ENCODE measurements at regions not wholly inside any gene's neighbourhood (a gene's known extent, or its start where the extent isn't known, plus 50 kb on each side); places are given as distances from the start of the nearest gene placed in this dataset.

DNA sequence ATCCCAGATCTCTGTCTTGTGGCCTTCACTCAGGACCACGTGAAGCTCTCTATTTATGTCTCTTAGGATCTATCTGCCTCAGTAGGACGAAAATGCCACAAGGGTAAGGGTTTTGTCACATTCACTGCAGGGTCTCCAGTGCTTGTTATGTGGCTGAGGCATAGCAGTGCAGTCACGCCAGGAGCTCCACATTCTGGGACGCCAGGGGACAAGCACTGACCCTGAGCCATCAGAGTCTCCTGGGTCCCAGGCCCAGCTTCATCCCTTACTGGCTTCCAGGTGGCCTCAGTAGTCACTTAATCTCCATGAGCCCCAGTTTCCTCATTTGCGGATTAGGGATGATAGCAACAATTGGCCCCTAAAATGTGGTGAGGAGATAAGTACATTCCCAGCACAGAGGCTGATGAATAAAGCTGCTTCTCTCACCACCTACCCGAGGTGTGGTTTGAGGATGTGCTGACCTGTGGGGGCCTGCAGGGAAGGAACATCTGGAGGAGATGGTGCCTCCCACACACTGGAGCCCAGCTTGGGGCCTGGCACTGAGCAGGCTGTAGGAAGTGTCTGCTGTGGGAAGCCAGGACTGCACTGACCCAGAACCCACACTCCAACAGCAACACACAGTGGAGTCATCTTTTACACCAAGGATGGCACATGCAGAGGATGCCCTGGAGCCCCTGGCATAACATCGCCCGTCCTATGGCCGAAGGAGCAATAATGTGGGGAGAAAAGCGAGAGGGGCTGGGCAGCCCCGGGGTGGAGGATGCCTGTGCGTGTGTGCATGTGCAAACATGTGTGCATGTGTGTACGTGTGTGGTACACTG lies 93.2 kb upstream of the IQSEC1 start:
- DNase-seq: no peak
- H3K27me3 Mint-ChIP-seq (ENCODE audit: unreplicated experiment): peaks cover 97% of the 10 kb centered on the region
- intact Hi-C loops (cut with micrococcal nuclease; ENCODE audit: unreplicated experiment): no loop called here
- TF ChIP-seq, protein P1, sequence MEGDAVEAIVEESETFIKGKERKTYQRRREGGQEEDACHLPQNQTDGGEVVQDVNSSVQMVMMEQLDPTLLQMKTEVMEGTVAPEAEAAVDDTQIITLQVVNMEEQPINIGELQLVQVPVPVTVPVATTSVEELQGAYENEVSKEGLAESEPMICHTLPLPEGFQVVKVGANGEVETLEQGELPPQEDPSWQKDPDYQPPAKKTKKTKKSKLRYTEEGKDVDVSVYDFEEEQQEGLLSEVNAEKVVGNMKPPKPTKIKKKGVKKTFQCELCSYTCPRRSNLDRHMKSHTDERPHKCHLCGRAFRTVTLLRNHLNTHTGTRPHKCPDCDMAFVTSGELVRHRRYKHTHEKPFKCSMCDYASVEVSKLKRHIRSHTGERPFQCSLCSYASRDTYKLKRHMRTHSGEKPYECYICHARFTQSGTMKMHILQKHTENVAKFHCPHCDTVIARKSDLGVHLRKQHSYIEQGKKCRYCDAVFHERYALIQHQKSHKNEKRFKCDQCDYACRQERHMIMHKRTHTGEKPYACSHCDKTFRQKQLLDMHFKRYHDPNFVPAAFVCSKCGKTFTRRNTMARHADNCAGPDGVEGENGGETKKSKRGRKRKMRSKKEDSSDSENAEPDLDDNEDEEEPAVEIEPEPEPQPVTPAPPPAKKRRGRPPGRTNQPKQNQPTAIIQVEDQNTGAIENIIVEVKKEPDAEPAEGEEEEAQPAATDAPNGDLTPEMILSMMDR (IDR thresholded peaks at IDR 0.05; ENCODE audit: unreplicated experiment): no peak
- H3K4me1 Mint-ChIP-seq (ENCODE audit: low read depth, unreplicated experiment): no peaks in the 10 kb centered on the region
- no peaks in the 10 kb centered on the region for H3K9me3 Mint-ChIP-seq (ENCODE audit: low read depth, unreplicated experiment)
- no peak overlapping the region for H3K27ac Mint-ChIP-seq (ENCODE audit: unreplicated experiment)
- H3K36me3 Mint-ChIP-seq (ENCODE audit: insufficient read depth, unreplicated experiment): no peaks in the 10 kb centered on the region
- no peak overlapping the region for H3K4me3 Mint-ChIP-seq (ENCODE audit: low read depth, unreplicated experiment)
- CTCF ChIA-PET: interaction anchor here (0.6 kb wide), 1 partner anchor 37 kb away, joined by 5 read pairs; no protein-coding TSS in a partner anchor
- no TSS peak for BruUV-seq (replicated peaks)

DNA sequence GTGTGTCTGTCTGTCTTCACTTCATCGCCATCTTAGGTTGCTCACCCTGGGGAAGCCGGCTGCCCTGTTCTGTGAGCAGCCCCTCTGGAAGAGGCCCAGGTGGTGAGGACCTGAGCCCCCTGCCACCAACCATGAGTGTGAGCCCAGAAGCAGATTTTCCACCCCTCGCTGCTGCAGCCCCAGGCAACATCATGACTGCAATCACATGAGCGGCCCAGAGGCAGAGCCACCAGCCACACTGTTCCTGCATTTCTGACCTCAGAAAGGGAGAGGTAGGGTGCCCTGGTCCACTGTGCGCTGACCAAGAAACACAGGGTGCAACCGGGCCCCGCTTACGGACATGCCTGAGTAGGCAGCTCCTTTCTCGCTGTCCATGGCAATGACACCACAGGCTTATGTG lies 92.3 kb upstream of the IQSEC1 start:
- no peaks in the 10 kb centered on the region for H3K4me1 Mint-ChIP-seq (ENCODE audit: low read depth, unreplicated experiment)
- no peak for DNase-seq
- no peak overlapping the region for H3K27ac Mint-ChIP-seq (ENCODE audit: unreplicated experiment)
- no peak overlapping the region for H3K4me3 Mint-ChIP-seq (ENCODE audit: low read depth, unreplicated experiment)
- H3K36me3 Mint-ChIP-seq (ENCODE audit: insufficient read depth, unreplicated experiment): no peaks in the 10 kb centered on the region
- CTCF ChIA-PET: no interaction called here
- intact Hi-C loops (cut with micrococcal nuclease; ENCODE audit: unreplicated experiment): no loop called here
- H3K27me3 Mint-ChIP-seq (ENCODE audit: unreplicated experiment): peaks cover 97% of the 10 kb centered on the region
- BruUV-seq (replicated peaks): no TSS peak
- TF ChIP-seq, protein P1 (IDR thresholded peaks at IDR 0.05; ENCODE audit: unreplicated experiment): no peak
- H3K9me3 Mint-ChIP-seq (ENCODE audit: low read depth, unreplicated experiment): no peaks in the 10 kb centered on the region

DNA sequence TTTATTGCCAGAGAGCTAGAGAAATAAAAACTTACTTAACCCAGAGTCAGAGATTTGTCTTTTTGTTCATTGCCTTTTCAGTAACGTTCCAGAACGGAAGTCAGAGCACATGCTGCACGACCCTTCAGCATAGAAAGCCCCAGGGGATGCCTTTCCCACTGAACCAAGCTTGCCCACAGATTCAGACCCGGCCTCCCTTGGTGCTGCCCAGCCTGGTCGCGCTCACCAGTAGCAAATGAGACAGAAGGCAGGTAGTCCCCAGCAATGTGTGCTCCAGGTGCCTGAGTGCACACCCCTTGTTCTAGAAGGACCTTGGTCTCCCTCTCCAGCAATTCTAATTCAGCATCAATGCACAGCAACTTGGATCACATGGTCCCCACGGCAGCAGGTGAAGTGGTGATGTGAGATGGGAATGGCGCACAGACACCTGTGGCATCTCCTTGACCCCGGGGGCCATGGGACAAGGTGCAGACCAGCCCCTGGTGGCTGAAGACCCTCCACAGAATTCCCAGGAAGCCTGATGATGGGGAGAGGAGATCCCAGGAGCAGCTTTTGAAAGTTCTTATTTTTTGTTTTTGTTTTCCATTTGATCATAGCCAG lies 91.8 kb upstream of the IQSEC1 start:
- TF ChIP-seq, protein P1 (IDR thresholded peaks at IDR 0.05; ENCODE audit: unreplicated experiment): no peak
- no peaks in the 10 kb centered on the region for H3K36me3 Mint-ChIP-seq (ENCODE audit: insufficient read depth, unreplicated experiment)
- H3K4me3 Mint-ChIP-seq (ENCODE audit: low read depth, unreplicated experiment): no peak overlapping the region
- intact Hi-C loops (cut with micrococcal nuclease; ENCODE audit: unreplicated experiment): no loop called here
- H3K9me3 Mint-ChIP-seq (ENCODE audit: low read depth, unreplicated experiment): no peaks in the 10 kb centered on the region
- DNase-seq: no peak
- H3K27ac Mint-ChIP-seq (ENCODE audit: unreplicated experiment): no peak overlapping the region
- H3K4me1 Mint-ChIP-seq (ENCODE audit: low read depth, unreplicated experiment): no peaks in the 10 kb centered on the region
- BruUV-seq (replicated peaks): no TSS peak
- peaks cover 97% of the 10 kb centered on the region for H3K27me3 Mint-ChIP-seq (ENCODE audit: unreplicated experiment)
- CTCF ChIA-PET: no interaction called here

DNA sequence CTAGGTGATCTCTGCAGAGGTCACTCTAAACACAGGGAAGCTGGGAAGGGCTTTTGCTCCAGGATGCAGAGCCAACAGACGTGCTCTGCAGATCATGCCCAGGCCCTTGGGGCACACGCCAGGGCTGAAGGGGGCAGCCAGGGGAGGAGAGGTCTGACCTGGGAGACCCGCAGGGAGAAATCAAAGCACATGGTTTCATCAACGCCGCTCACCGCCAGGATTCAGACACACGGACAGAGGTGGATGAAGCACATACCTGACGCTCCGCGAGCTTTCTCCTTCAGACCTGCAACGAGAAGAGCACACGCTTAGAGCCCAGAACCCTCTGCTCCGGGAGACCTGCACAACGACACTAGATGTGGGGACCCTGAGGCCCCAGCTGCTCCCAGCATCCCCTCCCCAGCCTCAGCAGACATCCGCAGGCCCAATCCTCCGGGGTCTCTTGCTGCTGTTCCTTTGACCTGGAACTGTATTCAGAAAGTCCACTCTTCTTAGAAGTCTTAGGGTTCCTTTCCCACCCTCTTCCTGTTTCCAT lies 90.7 kb upstream of the IQSEC1 start:
- no TSS peak for BruUV-seq (replicated peaks)
- CTCF ChIA-PET: no interaction called here
- no peaks in the 10 kb centered on the region for H3K4me1 Mint-ChIP-seq (ENCODE audit: low read depth, unreplicated experiment)
- no peaks in the 10 kb centered on the region for H3K9me3 Mint-ChIP-seq (ENCODE audit: low read depth, unreplicated experiment)
- intact Hi-C loops (cut with micrococcal nuclease; ENCODE audit: unreplicated experiment): no loop called here
- no peak overlapping the region for H3K27ac Mint-ChIP-seq (ENCODE audit: unreplicated experiment)
- H3K36me3 Mint-ChIP-seq (ENCODE audit: insufficient read depth, unreplicated experiment): no peaks in the 10 kb centered on the region
- TF ChIP-seq, protein P1 (IDR thresholded peaks at IDR 0.05; ENCODE audit: unreplicated experiment): no peak
- no peak for DNase-seq
- peaks cover 96% of the 10 kb centered on the region for H3K27me3 Mint-ChIP-seq (ENCODE audit: unreplicated experiment)
- no peak overlapping the region for H3K4me3 Mint-ChIP-seq (ENCODE audit: low read depth, unreplicated experiment)
